Lower leg skin (tissue), 3 donors: ENCODE measurements at regions not wholly inside any gene's neighbourhood (a gene's known extent, or its start where the extent isn't known, plus 50 kb on each side); places are given as distances from the start of the nearest gene placed in this dataset.
"Not testable (repeated sequence)": the region's sequence is repeated elsewhere in the genome, so short reads cannot be mapped to it uniquely, and the experiment has no call there.

Experiments
- CTCF ChIP-seq, 3 donors: fragments of 450-650 bp; IDR thresholded peaks; one replicate each; pipeline ENCODE4 v1.5.1; 2016; ENCODE audit warnings: antibody characterized with exemption in 3 of 3, mild to moderate bottlenecking in 3 of 3, moderate library complexity in 2 of 3
- POLR2A ChIP-seq, 2 donors: fragments of 450-650 bp; IDR thresholded peaks; one replicate each; pipeline ENCODE4 v1.6.1; 2016 to 2017; ENCODE audit warnings: antibody characterized with exemption in 2 of 2, mild to moderate bottlenecking in 1 of 2, moderate library complexity in 1 of 2

DNA sequence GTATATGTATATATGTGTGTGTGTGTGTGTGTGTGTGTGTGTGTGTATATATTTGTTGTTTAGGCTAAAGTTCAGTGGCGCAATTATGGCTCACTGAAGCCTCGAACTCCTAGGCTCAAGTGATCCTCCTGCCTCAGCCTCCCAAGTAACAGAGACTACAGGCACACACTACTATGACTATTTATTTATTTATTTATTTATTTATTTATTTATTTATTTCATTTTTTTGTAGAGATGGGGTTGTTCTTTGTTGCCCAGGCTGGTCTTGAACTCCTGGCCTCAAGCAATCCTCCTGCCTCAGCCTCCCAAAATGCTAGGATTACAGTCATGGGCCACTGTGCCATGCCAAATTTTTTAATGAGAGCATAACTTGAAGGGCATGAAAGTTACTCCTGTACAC, 149.9 kb downstream of the FAM174A start:
- TF ChIP-seq CTCF, POLR2A (IDR thresholded peaks at IDR 0.05): not testable (repeated sequence)
